ENCODE measurements at regions not wholly inside any gene's neighbourhood (a gene's known extent, or its start where the extent isn't known, plus 50 kb on each side); places are given as distances from the start of the nearest gene placed in this dataset.

GRCh38 chr15:69591905-69592508 is 139.4 kb downstream of the RPLP1 start:
- no peak for TF ChIP-seq YY1 (IDR thresholded peaks at IDR 0.05; ENCODE audit: low read depth)
- no peak for TF ChIP-seq REST (IDR thresholded peaks at IDR 0.05; ENCODE audit: low read depth)
- no peak for TF ChIP-seq CEBPB (IDR thresholded peaks at IDR 0.05)
- no peak for TF ChIP-seq NFIC (IDR thresholded peaks at IDR 0.05)
- no peak for TF ChIP-seq TEAD4 (IDR thresholded peaks at IDR 0.05)
- TF ChIP-seq RAD21 (IDR thresholded peaks at IDR 0.05; ENCODE audit: low read depth) = no peak
- no peak for TF ChIP-seq TCF12 (IDR thresholded peaks at IDR 0.05; ENCODE audit: low read depth)
- TF ChIP-seq TAF1 (IDR thresholded peaks at IDR 0.05; ENCODE audit: low read depth) = no peak
- TF ChIP-seq ZBTB7A (IDR thresholded peaks at IDR 0.05; ENCODE audit: low read depth) = no peak
- TF ChIP-seq CREB1 (IDR thresholded peaks at IDR 0.05; ENCODE audit: low read depth) = no peak
- TF ChIP-seq EGR1 (IDR thresholded peaks at IDR 0.05) = no peak
- TF ChIP-seq MAX (IDR thresholded peaks at IDR 0.05) = no peak
- TF ChIP-seq FOXM1 (IDR thresholded peaks at IDR 0.05; ENCODE audit: borderline replicate concordance, low read depth) = no peak

GRCh38 chr15:69592954-69593353 is 140.3 kb downstream of the RPLP1 start:
- TF ChIP-seq CEBPB (IDR thresholded peaks at IDR 0.05) (no peak), EGR1 (IDR thresholded peaks at IDR 0.05) (no peak), CREB1 (IDR thresholded peaks at IDR 0.05; ENCODE audit: low read depth) (no peak), TEAD4 (IDR thresholded peaks at IDR 0.05) (no peak), USF1 (IDR thresholded peaks at IDR 0.05) (no peak), RAD21 (IDR thresholded peaks at IDR 0.05; ENCODE audit: low read depth) (no peak), ZBTB7A (IDR thresholded peaks at IDR 0.05; ENCODE audit: low read depth) (no peak), TCF12 (IDR thresholded peaks at IDR 0.05; ENCODE audit: low read depth) (no peak), TAF1 (IDR thresholded peaks at IDR 0.05; ENCODE audit: low read depth) (no peak), REST (IDR thresholded peaks at IDR 0.05; ENCODE audit: low read depth) (no peak)

GRCh38 chr15:69593488-69593887 is 140.9 kb downstream of the RPLP1 start:
- no peak for TF ChIP-seq FOXM1 (IDR thresholded peaks at IDR 0.05; ENCODE audit: borderline replicate concordance, low read depth)
- TF ChIP-seq NFIC (IDR thresholded peaks at IDR 0.05) = no peak
- TF ChIP-seq EGR1 (IDR thresholded peaks at IDR 0.05) = no peak
- no peak for TF ChIP-seq TEAD4 (IDR thresholded peaks at IDR 0.05)
- TF ChIP-seq RAD21 (IDR thresholded peaks at IDR 0.05; ENCODE audit: low read depth) = no peak
- TF ChIP-seq CEBPB (IDR thresholded peaks at IDR 0.05) = no peak
- TF ChIP-seq CREB1 (IDR thresholded peaks at IDR 0.05; ENCODE audit: low read depth) = no peak
- no peak for TF ChIP-seq USF1 (IDR thresholded peaks at IDR 0.05)
- TF ChIP-seq YY1 (IDR thresholded peaks at IDR 0.05; ENCODE audit: low read depth) = no peak
- TF ChIP-seq REST (IDR thresholded peaks at IDR 0.05; ENCODE audit: low read depth) = no peak
- TF ChIP-seq TCF12 (IDR thresholded peaks at IDR 0.05; ENCODE audit: low read depth) = no peak
- no peak for TF ChIP-seq MAX (IDR thresholded peaks at IDR 0.05)
- TF ChIP-seq ZBTB7A (IDR thresholded peaks at IDR 0.05; ENCODE audit: low read depth) = no peak
- TF ChIP-seq EP300 (IDR thresholded peaks at IDR 0.05; ENCODE audit: borderline replicate concordance) = no peak
- no peak for TF ChIP-seq TAF1 (IDR thresholded peaks at IDR 0.05; ENCODE audit: low read depth)

Measured in Ishikawa (cell line).